Umbilical cord (tissue), 1 donor: ENCODE measurements at regions not wholly inside any gene's neighbourhood (a gene's known extent, or its start where the extent isn't known, plus 50 kb on each side); places are given as distances from the start of the nearest gene placed in this dataset.

ENCODE experiments used
- DNase-seq: peaks from one replicate; pipeline ENCODE4 v3.0.0-alpha.2; 2015; ENCODE audit warnings: low spot score

DNA sequence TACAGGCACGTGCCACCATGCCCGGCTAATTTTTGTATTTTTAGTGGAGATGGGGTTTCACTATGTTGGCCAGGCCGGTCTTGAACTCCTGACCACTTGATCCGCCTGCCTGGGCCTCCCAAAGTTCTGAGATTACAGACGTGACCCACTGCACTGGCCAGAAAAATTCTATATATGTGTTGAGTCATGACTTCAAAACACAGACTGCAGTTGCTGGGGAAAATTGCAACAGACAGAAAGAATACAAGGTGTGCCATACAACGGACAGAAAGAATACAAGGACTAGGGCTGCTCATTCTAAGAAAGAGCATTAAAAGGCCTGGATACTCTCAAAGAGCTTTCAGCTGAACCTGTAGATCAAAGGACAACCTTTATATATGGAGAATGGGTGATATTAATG lies 109.6 kb upstream of the ACSL4 start:
- no peak for DNase-seq

DNA sequence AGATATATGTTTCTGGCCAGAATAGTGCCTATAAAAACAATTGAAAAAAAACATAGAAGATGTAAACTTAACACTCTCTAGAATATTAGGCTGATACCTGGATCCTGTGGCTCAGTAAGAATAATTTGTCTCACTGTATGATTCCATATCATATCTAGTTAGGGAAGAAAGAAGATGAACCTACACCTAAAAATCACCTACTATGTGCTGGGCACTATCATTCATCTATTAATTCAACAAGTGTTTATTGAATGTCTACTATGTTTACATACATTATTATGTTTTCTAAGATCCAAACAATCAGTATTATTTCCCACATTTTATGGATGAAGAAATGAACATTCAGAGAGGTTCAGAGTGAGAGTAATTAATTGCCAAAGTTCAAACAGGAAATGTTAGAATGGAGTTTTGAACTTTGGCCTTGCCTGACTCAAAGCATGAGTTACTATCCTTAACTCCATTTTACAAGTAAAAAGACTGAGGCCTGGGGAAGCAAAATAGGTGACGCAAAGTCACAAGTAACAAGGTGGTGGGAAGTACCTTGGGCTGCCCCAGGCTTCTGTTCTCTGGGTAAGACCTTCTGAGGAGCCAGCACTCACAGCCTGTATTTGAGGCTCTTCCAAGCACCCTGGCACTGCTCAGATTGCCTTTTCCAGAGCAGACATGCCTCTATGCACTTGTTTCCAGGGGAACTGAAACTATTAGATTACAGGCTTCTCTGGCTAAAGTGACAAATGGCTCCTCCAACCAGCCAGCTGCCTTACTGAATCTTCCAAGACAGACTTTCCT lies 111.1 kb upstream of the ACSL4 start:
- DNase-seq: no peak

DNA sequence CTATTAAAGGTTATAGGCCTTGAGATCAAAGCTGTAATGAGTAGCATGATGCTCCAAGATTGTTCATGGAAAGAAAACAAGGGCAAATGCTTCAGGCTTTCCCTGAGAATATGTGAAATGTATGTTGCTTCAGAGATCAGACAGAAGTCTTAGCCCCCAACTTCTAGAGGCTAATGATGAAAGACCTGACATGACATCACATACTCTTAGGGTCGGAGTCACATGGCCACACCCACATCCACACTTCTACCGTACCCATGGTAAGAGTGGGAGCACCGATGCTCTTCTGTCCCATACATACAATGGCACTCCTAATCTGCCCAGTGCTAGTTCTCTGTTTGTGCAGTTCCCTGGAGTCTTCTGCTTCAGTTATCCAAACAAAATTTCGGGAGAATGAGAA lies 111.9 kb upstream of the ACSL4 start:
- no peak for DNase-seq

DNA sequence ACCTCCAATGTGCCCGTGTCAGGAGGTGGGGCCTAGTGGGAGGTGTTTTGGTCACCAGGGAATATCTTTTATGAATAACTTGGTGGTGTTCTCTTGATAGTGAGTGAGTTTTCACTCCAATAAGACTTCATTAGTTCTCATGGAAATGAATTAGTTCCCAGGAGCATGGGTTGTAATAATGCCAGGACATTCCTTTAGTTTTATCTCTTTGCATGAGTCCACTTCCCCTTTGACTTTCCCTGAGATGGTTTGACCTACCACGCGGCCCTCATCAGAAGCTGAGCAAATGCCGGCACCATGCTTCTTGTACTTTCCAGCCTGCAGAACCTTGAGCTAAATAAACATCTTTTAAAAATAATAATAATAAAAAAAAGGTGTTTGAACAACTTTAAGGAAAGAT lies 112.9 kb upstream of the ACSL4 start:
- DNase-seq: no peak

DNA sequence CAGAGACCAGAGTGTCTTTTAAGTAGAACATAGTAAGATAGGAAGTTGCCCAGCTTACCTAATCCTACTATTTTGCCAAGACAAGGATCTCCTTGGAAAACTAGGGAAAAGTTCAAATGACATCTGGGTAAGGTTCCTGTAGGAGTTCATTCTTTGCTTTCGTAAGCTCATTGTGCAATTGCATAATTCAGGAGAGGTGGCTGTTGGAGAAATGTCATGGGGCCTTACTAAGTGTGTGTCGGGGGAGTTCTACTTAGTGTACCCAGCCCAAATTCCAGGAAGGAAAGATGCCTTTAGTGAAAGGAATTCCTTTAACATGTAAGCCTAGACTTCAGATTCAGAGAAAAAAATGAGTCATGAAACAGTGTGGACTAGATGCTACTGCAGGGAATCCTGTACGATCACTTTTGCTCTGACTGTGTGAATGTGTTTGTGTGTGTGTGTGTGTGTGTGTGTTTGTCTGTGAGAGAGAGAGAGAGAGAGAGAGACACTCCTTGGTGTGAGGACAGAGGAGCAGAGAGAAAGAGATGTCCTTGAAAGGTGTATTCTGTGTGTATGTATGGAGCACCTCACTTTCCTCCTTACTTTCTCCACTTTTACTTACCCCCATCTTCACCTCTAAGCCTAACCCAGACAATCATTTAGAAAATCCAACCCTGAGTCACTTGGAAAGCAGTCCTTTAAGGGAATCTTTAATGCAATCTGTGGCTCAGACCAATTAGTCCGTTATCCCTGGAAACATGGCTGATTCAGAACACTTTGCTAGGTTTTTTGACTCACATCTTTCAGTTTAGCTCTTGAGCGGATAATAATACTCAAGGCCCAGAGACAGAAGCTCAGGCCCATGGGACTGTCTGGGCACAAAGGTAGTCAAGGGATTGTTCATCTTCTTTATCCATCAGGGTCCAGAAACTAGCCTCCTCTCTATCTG lies 114.5 kb upstream of the ACSL4 start:
- peak; percentile 21 for DNase-seq

DNA sequence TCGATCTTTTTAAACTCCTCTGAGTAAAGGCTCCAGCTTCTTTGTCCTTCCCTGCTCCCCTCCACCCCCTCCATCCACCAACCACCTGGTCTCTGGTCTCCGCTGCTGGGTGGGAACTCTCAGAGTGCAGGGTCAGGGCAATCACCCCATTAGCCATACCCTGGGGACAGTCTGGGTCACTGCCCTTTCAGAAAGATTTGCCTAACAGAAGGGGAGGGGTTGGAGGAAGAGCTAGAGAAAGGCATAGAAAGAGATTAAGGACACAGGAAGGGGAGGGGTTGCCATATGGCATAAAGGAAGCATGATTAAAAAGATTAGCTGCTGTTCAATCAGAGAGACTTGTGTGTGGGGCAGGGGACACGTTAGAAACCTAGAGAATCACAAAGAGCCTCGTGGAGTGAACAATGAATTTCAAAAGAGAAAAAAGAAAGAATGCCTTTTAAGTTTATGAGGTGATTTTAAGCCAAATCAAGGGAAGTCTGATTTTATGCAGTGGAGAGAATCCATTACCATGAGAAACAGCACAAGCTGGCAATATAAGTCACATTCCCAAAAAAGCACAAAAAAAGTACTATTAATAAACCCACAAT lies 115.5 kb upstream of the ACSL4 start:
- DNase-seq: no peak

DNA sequence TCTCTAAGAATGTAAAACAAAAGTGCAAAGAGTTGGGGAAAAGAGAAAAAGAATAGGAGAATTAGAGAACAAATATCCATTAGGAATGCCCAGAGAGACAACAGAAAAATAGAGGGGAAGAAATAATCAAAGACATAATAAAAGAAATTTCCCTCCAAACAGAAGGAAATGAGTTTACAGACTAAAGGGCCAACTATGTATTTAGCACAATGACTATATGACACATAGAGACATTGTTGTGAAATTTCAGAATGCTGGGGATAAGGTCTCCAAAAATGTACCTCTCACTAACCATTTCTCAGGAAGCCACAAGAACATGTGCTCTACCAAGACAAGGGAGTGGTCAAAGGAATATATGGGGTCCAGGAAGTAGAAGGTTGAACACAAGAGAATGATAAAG lies 121.0 kb upstream of the ACSL4 start:
- no peak for DNase-seq

DNA sequence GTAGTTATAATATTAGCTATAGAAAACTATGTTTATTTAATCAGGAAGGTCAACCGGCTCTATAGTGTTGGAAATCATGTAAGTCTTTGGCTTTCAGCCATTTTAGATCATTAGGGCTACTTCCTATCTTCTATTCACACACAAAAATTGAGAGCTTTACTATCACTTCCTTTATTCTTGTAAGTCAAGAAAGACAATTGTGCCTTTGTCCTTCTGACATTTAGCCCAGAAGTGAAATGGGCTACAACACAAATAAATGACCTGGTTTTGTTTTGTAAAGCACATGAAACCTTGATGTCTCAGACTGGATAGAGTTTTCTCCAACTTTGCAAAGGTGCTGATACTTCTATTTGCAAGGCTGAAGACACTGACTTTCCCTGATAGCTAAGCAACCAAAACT lies 122.4 kb upstream of the ACSL4 start:
- DNase-seq: no peak

DNA sequence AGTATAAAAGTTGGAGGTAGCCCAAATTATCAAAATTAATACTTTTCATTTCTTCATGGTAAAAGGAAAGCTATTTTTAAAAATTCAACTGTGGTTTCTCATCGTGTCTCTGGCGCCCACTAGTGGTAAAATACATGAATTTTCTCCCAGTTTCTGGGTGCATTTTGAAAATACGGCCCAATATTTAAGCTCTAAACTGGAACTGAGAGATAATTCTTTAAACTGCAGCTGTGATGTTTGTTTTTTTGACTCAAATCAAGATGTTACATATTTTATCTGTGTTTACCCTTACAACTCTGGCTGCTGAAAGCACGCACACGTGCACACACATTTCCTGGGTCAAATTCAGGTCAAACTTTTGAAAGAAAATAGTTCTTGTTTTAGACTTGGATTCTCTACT lies 123.9 kb upstream of the ACSL4 start:
- DNase-seq: peak; percentile 17

DNA sequence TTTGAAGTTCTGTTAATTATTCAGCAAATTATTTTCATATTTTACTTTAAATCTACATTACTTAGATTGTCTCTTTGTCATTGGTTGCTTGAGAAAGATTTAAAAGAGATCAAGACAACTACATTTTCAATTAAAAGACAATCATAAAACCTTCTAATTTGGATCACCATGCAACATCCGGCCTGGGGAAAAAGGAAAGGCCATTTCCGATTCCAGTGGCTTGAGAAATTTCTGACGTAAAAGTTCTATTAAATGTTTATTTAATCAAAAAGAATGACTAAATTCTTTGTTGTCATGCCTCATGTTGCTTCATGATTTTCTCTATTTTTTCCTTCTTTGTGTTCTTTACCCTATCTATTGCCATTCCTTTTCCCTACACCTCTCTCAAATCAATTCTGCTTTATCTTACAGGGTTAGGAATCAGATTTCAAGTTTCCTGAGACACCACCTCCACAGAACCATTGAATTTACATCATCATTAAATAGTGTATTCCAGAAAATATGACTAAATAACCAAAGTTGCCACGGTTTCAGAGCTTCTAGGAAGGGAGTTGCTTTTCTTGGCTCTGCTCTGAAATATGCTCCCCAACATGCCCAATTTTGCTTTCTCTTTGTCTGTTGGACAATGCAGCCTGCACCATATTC lies 124.6 kb upstream of the ACSL4 start:
- DNase-seq: no peak

DNA sequence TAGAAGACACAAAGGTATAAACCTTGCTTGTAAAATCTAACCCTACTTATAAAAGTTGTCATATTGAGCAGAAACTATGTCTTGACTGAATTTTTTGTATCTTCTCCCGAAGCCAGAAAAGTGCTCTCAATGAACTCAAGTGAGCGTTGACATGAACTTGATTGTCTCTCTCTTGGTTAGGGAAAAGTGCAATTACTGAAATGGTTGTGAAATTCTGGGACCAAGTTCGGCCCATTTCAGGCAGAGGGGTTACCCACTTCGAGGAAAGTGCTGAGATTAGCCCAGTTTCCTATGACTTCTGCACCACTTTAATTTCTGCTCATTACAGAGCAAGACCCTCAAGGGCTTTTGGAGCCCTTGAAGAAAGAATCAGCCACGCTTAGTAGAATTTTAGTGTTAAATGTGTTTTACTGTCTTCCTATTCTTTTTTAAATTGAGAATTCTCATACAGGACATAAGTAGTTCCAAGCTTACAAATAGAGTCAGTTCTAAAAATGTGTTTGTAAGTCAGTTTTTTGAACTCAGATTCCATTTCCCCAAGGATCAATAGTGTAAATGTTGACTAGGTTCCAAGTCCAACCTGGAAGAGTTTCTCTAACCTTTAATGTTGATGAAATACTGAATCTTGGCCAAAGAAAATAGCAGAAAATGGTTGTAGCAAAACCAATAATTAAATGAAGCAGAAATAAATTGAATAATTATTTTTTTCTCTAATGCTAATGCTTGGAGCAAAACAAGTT lies 125.7 kb upstream of the ACSL4 start:
- no peak for DNase-seq

DNA sequence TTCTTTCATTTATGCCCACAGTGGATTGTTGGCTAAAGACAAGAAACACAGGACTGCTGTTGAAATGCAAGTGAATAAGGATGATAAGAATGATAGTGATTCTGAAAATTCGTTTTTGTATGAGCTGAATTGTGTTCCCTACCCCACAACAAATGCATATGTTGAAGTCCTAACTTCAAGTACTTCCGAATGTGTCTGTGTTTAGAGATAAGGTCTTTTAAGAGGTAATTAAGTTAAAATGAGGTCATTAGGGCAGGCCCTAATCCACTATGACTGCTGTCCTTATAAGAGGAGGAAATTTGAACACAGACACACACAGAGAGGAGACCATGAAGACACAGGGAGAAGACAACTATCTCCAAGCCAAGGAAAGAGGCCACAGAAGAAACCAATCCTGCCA lies 126.6 kb upstream of the ACSL4 start:
- DNase-seq: no peak

DNA sequence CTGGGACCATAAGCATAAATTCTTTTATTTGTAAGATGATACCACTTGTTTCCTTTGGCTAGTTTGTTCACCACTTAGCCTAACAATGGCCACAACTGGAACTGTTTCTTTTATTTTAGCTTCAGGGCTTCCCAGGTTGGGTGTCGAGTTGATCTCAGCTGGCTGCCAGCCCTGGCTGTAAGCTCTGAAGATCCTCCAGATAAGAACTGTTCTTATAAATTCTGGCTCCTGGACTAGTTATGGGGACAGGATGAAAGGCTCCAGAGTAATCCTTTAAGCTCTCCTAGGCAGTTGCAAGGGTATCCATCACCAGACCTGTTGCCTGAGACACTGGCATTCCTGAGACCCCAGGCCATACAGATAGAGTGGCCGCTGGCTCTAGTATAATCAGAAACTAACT lies 129.4 kb upstream of the ACSL4 start:
- DNase-seq: no peak

DNA sequence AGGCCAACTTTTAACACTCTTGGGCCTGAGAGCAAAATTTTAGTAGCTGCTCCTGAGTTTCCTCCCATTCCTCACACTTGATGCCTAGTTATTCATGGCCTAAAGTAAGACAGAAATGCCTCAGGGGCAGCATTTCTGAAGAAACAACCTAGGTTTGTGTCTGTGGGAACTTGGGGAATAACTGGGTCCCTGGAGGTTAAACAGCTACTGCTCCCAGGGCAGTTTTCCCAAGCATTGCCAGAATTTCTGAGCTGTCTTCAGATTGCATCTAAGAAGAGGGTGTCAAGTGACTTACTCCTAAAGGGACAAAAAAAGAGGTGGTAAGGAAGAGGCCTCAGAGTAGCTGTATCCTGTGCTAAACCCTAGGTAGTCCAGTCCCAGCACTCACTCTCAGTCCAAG lies 130.8 kb upstream of the ACSL4 start:
- no peak for DNase-seq

DNA sequence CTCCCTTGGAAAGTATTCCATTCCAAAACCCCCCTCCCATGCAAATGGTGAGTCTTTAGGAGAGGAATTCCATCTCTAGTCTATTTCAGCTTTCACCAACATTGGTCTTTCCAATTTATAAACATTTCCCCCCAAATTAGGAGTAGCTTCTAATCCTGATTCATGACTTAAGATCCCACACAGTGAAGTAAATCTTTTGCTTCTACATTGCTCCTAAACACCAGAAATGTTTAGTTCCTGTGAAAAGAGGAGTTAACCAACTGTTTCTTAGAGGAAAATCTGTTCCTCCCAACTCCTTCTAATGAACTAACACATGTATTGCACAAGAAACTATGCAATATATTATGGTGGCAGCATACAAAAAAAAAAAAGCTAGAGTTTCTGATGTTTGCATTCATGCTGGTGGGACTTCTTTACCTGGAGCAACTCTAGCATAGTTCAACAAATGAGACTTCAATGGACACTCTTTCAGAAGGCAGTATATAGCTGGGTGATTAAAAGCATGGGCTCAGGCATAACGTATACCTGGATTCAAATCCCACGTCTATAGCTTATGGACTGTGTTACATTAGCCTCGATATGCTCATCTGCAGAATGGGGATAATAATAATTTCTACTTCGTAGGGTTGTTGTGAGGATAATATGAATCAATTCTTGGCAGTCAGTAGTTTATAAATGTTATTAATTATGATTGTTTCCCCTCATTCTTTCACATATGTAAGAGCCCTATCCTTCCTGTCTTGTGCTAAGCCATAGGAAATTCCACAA lies 131.6 kb upstream of the TMEM164 start:
- DNase-seq: no peak

DNA sequence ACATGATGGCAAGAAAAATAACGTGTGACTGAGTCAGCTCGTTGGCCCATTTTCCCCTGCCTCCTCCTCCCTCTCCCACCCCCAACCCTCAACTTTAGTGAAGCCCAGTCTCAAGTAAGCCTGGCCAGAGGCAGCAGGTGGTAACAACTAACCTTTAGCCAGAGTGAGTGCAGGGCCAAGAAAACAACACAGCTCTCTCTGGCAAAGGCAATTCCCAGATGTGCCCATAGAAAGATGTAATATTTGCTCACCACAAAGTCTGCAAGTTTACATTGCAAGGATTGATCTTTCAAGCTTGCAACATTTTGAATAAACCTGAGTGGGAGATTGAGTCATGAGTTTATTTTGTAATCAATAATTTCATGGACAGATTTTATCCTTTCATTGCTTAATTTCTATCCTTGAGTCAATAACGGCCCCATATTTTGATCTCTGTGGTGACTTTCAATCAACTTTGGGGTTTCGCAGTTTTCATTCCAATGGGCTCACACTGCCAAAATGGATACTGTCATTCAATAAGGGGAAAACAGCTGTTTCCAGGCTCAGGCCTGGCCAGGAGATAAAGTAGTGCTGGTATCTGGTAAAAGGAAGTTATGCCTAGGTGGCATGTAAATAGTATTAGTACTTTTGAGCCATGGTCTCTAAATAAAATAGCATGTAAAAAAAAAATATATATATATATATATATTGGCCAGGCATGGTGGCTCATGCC lies 130.7 kb upstream of the TMEM164 start:
- no peak for DNase-seq

DNA sequence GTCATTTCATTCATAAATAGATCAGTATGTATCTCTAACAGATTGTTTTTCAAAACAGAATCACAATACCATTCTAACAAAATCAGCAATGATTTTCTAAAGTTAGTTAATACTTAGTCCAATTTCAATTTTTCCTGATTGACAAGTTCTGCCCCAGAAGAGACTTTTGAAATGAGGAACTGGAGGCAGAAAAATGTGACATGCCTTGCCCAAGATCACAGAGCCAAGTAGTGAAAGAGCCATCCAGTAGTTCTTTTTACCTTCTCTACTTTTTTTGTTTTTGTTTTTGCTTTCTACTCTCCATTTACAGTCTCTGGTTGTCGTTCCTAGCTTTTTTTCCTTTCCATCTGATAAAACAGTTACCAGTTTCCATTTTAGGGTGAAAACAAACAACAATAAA lies 129.3 kb upstream of the TMEM164 start:
- DNase-seq: no peak

DNA sequence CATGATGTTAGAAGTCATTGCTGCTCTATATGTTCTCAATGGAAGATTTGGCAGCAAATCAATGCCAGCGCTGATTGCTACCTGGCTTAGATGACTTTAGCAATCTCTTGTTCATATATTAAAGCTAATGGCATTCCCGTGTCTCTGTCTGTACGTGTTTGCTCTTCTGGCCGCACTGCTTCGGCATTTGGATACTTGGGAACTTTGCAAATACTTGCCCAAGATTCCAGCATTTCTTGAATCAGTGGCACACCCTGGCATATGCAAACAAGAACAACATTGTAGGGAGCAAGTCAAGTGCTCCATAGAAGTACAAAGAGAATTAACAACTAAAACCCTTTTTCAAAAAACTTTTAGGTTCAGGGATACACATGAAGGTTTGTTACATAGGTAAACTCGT lies 128.9 kb upstream of the TMEM164 start:
- DNase-seq: no peak

DNA sequence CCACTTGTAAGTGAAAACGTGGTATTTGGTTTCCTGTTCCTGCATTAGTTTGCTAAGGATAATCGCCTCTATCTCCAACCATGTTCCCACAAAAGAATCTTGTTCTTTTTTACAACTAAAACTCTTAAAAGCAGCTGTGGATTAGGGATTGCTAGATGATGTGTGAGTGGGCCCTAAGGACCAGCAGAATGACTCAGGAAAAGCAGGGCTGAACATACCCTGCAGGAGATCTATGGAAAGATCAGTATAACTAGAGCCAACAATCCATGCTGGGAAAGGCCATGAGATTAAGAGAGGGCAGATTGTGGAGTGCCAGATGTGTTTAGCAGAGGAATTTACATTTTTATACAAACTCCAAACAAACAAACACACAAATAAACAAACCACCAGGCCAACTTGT lies 128.4 kb upstream of the TMEM164 start:
- no peak for DNase-seq

DNA sequence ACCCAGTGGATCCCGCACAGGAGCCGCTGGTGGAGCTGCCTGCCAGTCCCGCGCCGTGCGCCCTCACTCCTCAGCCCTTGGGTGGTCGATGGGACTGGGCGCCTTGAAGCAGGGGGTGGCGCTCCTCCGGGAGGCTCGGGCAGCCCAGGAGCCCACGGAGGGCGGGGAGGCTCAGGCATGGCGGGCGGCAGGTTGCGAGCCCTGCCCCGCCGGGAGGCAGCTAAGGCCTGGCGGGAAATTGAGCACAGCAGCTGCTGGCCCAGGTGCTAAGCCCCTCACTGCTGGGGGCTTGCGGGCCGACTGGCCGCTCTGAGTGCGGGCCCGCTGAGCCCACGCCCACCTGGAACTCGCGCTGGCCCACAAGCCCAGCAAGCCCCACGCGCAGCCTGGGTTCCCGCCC lies 127.1 kb upstream of the TMEM164 start:
- DNase-seq: no peak
